HG03469 (cell line): ENCODE measurements at regions not wholly inside any gene's neighbourhood (a gene's known extent, or its start where the extent isn't known, plus 50 kb on each side); places are given as distances from the start of the nearest gene placed in this dataset.

Source experiments
- ATAC-seq: cut with Tn5 transposase; IDR thresholded peaks from one replicate; pipeline ENCODE4 v1.9.1; 2021; ENCODE audit warnings: mild to moderate bottlenecking, moderate library complexity, moderate number of reproducible peaks; ENCODE audit not compliant: unreplicated experiment

GRCh38 chr10:65291286-65291685, 1634.5 kb upstream of the LRRTM3 start:
- ATAC-seq, result no peak

GRCh38 chr10:65292551-65292950, 1633.3 kb upstream of the LRRTM3 start:
- ATAC-seq, result no peak

GRCh38 chr10:65294329-65294728, 1631.5 kb upstream of the LRRTM3 start:
- ATAC-seq, result no peak

- ATAC-seq, result no peak
Measured at GRCh38 chr10:65301181-65301580, 1624.7 kb upstream of the LRRTM3 start.

- no peak for ATAC-seq
Measured at GRCh38 chr10:65306201-65306600, 1619.6 kb upstream of the LRRTM3 start.

GRCh38 chr10:65312876-65313275, 1613.0 kb upstream of the LRRTM3 start:
- no peak for ATAC-seq

GRCh38 chr10:65313406-65313805, 1612.4 kb upstream of the LRRTM3 start:
- ATAC-seq, result no peak

- no peak for ATAC-seq
Measured at GRCh38 chr10:65314253-65314652, 1611.6 kb upstream of the LRRTM3 start.

- no peak for ATAC-seq
Measured at GRCh38 chr10:65319493-65319892, 1606.3 kb upstream of the LRRTM3 start.

GRCh38 chr10:65320236-65321026, 1605.4 kb upstream of the LRRTM3 start:
- ATAC-seq, result no peak

- ATAC-seq, result no peak
Measured at GRCh38 chr10:65323802-65324201, 1602.0 kb upstream of the LRRTM3 start.

- ATAC-seq, result no peak
Measured at GRCh38 chr10:65325913-65326312, 1599.9 kb upstream of the LRRTM3 start.

- no peak for ATAC-seq
Measured at GRCh38 chr10:65328486-65328885, 1597.3 kb upstream of the LRRTM3 start.

- ATAC-seq, result no peak
Measured at GRCh38 chr10:65335311-65335710, 1590.5 kb upstream of the LRRTM3 start.

GRCh38 chr10:65340340-65340739, 1585.5 kb upstream of the LRRTM3 start:
- no peak for ATAC-seq

GRCh38 chr10:65341323-65341925, 1584.4 kb upstream of the LRRTM3 start:
- no peak for ATAC-seq

GRCh38 chr10:65342245-65342644, 1583.6 kb upstream of the LRRTM3 start:
- ATAC-seq, result no peak

GRCh38 chr10:65346466-65346865, 1579.4 kb upstream of the LRRTM3 start:
- ATAC-seq, result no peak

- ATAC-seq, result no peak
Measured at GRCh38 chr10:65348637-65349036, 1577.2 kb upstream of the LRRTM3 start.

GRCh38 chr10:65350611-65351010, 1575.2 kb upstream of the LRRTM3 start:
- ATAC-seq, result no peak

- no peak for ATAC-seq
Measured at GRCh38 chr10:65355141-65355680, 1570.6 kb upstream of the LRRTM3 start.

- ATAC-seq, result no peak
Measured at GRCh38 chr10:65358565-65358964, 1567.3 kb upstream of the LRRTM3 start.
